GM10248 (cell line): ENCODE measurements at regions not wholly inside any gene's neighbourhood (a gene's known extent, or its start where the extent isn't known, plus 50 kb on each side); places are given as distances from the start of the nearest gene placed in this dataset.
"Not testable (repeated sequence)": the region's sequence is repeated elsewhere in the genome, so short reads cannot be mapped to it uniquely, and the experiment has no call there.

Experiments
- CTCF ChIA-PET: fragments of 300-600 bp; sonication (Branson Sonifier 250); formaldehyde crosslinking; extraction: SDS; loops from one replicate; lab custom pipeline; 2021; ENCODE audit warnings: antibody characterized with exemption; lab: Yijun Ruan, JAX
- POLR2A ChIA-PET: fragments of 350-650 bp; sonication (Branson Sonifier 250); formaldehyde crosslinking; extraction: SDS; loops from one replicate; lab custom pipeline; 2020; ENCODE audit warnings: antibody characterized with exemption; lab: Yijun Ruan, JAX
- DNase-seq: peaks from one replicate; pipeline ENCODE4 v3.0.0; 2012; ENCODE audit errors: extremely low spot score
- CTCF ChIP-seq: IDR thresholded peaks from 2 replicates; pipeline ENCODE4 v1.5.1; 2012; ENCODE audit warnings: mild to moderate bottlenecking, low read depth; ENCODE audit errors: extremely low read depth, missing control alignments, control extremely low read depth

- TF ChIP-seq CTCF: no peak
- POLR2A ChIA-PET: no interaction called here
- CTCF ChIA-PET: interaction anchor here (0.6 kb wide), 1 partner anchor 38 kb away, joined by 3 read pairs; no protein-coding TSS in a partner anchor
- DNase-seq: no peak
These were observed 143.8 kb upstream of the BCL6 start for GRCh38 chr3:187889106-187889505.

DNA sequence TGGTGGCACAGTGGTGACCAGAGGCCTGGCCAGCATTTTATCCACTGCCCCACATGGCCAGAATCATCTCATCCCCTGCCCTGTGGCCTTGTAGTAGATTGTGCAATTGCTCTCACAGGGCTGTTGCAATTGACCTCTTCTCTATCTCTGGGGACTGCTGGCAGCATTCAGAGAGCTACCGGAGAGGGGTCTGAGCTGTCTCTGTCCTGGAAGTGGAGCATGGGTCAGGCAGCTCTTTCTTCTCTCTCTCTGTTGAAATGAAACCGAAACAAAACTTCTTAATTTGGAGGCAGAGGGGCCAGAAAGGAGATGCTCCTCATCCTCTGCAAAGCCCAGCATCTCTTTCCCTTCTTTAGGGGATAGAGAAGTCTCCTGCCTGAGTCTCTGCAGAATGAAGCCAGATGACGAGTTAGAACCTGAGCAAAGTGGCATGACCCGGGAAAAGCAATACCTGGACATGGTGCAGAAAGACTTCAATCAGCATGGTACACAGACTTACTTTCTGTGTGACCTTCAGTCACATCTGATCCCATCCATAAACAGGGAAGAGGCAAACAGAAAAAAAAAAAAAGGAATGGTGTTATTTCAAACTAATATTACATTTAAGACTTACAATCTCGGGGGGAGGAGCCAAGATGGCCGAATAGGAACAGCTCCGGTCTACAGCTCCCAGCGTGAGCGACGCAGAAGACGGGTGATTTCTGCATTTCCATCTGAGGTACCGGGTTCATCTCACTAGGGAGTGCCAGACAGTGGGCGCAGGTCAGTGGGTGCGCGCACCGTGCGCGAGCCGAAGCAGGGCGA is 144.5 kb upstream of the BCL6 start:
- TF ChIP-seq CTCF: no peak
- ChIA-PET CTCF (interaction anchor here (0.6 kb wide), 1 partner anchor 37 kb away, joined by 3 read pairs; no protein-coding TSS in a partner anchor), POLR2A (no interaction called here)
- no peak for DNase-seq

- POLR2A ChIA-PET, CTCF ChIA-PET, DNase-seq: not testable (repeated sequence)
These were observed 145.1 kb upstream of the BCL6 start for GRCh38 chr3:187890405-187890752.

DNA sequence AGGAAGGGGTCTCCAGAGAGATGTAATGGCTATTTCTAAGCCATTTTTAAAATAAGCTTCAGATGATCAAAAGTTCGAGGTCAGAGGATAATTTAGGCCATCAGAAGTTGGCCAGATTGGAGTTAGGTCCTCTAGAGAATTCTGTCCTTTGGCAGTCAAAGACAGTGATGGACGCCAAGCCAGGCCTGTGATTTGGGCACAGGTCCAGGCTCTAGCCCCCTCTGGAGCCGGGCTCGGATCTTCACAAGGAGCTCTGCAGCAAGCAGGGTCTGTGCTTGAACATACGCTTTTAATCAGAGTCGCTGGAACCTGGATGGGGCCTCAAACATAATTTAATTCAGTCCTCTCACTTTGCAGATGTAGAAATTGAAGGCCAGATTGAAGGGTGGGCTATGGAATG is 151.4 kb upstream of the BCL6 start:
- POLR2A ChIA-PET: no interaction called here
- CTCF ChIA-PET: interaction anchor here (1.3 kb wide), 1 partner anchor 8 kb away, joined by 3 read pairs; no protein-coding TSS in a partner anchor
- DNase-seq: no peak
- no peak for TF ChIP-seq CTCF

GRCh38 chr3:187899246-187899645 is 154.0 kb upstream of the BCL6 start:
- ChIA-PET POLR2A (no interaction called here), CTCF (no interaction called here)
- no peak for DNase-seq
- TF ChIP-seq CTCF: no peak

DNA sequence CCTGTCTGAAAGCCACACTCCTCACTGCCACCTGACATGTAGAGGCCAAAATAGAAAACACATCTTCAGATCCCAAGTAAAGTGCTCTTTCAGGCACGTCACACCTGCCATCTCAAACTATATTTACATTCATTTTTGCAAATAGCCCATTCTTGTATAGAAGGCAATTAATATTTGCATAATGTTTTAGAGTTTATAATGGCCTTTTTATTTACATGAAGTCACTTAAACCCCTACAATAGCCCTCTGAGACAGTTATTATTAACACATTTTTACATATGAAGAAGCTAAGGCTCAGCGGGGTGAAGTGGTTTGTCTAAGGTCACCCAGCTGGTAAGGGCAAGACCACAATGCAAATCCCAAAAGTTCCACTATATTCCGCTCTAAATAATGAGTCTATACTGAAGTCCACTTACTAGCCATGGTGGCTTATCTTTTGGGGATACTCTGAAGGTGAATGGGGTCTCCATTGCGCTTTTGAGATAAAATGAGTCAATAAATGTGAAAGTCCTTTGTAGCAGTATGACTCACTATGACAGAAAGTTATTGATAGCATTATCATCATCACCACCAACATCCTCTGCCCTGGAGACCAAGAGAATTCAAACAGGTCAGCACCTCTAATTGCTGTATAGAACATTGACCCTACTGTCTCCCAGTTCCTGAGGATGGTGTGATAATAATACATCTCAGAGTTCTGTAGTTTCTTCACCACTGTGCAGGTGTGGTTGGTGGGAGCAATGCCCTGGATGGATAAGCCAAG is 155.9 kb upstream of the BCL6 start:
- no peak for TF ChIP-seq CTCF
- ChIA-PET POLR2A (interaction anchor here (0.6 kb wide), 1 partner anchor 159 kb away, joined by 3 read pairs; no protein-coding TSS in a partner anchor), CTCF (no interaction called here)
- no peak for DNase-seq
